ENCODE measurements at regions not wholly inside any gene's neighbourhood (a gene's known extent, or its start where the extent isn't known, plus 50 kb on each side); places are given as distances from the start of the nearest gene placed in this dataset.

DNA sequence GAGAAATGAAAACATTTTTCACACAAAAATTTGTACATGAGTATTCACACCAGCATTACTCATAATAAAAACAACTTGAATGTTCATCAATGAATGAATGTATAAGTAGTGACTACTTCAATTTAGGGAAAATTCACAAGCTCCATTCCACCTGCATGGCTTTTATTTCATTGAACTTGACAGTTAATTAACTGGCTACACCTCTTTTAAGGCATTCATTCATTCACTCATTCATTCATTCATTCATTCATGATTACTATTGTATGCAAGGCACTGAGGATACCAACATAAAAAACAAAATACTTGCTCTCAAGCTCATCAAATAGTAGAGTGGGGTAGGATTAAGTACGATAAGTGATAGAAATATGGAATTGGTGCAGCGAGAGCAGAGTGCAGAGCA lies 198.3 kb upstream of the DLGAP1 start:
- no peaks in the 10 kb centered on the region for H3K4me1 ChIP-seq (ENCODE audit: low read depth)
- DNase-seq (ENCODE audit: low read depth in 1 of 2, low spot score in 1 of 2): no peak

DNA sequence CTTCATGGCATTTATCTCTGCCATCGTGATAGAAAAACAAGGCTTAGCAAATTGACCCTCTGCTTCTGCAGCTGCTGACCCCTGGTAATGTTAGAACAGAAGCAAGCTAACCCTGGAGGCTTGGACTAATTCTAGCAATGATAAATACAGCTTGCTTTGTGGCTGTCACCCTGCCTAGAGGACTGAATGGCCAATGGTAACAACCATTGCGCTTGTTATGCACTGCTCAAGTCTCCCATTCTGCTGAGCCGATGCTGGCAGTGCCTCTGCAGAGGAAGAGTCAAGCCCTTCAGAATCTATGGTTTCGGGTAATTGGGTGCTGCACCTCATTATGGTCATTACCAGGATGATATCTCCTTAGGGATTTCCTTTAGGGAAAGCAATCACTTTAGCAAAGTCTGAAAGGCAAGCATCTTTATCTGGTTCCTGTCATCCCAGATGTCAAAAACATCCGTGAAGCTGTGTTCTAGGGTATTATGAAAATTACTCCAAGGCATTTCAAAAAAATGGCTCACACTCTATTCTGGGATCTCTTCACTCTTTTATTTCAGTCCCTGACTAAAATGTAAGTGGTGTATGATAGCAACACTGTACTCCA lies 186.8 kb upstream of the DLGAP1 start:
- H3K27me3 ChIP-seq: peaks cover 6% of the 10 kb centered on the region

More for the DNA sequence above, 198.3 kb upstream of the DLGAP1 start:
- Histone ChIP-seq H3K4me3 (no peak overlapping the region), H3K36me3 (no peaks in the 10 kb centered on the region), H3K27ac (no peak overlapping the region), H3K27me3 (no peaks in the 10 kb centered on the region), H3K9me3 (ENCODE audit: low read depth) (no peaks in the 10 kb centered on the region)
- TF ChIP-seq, protein P1, sequence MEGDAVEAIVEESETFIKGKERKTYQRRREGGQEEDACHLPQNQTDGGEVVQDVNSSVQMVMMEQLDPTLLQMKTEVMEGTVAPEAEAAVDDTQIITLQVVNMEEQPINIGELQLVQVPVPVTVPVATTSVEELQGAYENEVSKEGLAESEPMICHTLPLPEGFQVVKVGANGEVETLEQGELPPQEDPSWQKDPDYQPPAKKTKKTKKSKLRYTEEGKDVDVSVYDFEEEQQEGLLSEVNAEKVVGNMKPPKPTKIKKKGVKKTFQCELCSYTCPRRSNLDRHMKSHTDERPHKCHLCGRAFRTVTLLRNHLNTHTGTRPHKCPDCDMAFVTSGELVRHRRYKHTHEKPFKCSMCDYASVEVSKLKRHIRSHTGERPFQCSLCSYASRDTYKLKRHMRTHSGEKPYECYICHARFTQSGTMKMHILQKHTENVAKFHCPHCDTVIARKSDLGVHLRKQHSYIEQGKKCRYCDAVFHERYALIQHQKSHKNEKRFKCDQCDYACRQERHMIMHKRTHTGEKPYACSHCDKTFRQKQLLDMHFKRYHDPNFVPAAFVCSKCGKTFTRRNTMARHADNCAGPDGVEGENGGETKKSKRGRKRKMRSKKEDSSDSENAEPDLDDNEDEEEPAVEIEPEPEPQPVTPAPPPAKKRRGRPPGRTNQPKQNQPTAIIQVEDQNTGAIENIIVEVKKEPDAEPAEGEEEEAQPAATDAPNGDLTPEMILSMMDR (IDR thresholded peaks at IDR 0.05; ENCODE audit: low read depth, low read length): no peak

DNA sequence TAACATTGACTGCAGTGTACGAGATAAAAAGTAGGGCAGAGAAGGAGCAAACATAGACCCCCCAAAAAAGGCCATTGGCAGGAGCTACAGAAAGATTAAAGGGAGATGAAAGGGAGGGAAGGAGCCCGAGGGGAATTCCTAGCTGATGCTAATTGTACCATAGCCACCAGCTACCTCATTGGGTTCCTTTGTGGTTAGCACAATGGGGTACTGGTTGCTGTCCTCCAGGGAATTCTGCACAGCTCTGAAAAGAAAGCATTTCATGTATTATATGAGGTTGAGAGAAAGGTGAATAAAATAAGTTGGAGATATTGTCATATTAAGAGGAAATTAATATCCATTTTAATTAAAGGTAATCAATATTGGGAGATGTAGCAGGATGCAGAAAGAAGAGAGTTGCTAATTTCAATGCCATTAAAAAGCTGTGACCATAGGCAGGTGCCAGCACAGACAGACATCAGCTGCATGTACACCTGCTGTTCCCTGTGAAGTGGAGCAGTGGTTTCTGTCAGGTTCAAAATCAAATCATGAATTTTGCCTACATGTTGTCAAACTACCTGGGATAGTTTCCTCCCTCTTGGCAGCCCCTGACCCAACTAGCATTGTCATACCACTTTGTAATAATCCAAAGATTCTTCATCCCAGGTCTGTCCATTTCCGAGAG lies 185.4 kb upstream of the DLGAP1 start:
- Histone ChIP-seq H3K4me3 (no peak overlapping the region), H3K9me3 (ENCODE audit: low read depth) (no peaks in the 10 kb centered on the region), H3K36me3 (no peaks in the 10 kb centered on the region), H3K4me1 (ENCODE audit: low read depth) (no peaks in the 10 kb centered on the region), H3K27ac (no peak overlapping the region), H3K27me3 (peaks cover 6% of the 10 kb centered on the region)
- no peak for DNase-seq (ENCODE audit: low read depth in 1 of 2, low spot score in 1 of 2)
- TF ChIP-seq, protein P1 (IDR thresholded peaks at IDR 0.05; ENCODE audit: low read depth, low read length): no peak

More for the DNA sequence above, 186.8 kb upstream of the DLGAP1 start:
- H3K36me3 ChIP-seq: no peaks in the 10 kb centered on the region
- no peak for DNase-seq (ENCODE audit: low read depth in 1 of 2, low spot score in 1 of 2)
- H3K9me3 ChIP-seq (ENCODE audit: low read depth): no peaks in the 10 kb centered on the region
- no peak overlapping the region for H3K4me3 ChIP-seq
- H3K27ac ChIP-seq: no peak overlapping the region
- no peaks in the 10 kb centered on the region for H3K4me1 ChIP-seq (ENCODE audit: low read depth)
- TF ChIP-seq, protein P1 (IDR thresholded peaks at IDR 0.05; ENCODE audit: low read depth, low read length): no peak

DNA sequence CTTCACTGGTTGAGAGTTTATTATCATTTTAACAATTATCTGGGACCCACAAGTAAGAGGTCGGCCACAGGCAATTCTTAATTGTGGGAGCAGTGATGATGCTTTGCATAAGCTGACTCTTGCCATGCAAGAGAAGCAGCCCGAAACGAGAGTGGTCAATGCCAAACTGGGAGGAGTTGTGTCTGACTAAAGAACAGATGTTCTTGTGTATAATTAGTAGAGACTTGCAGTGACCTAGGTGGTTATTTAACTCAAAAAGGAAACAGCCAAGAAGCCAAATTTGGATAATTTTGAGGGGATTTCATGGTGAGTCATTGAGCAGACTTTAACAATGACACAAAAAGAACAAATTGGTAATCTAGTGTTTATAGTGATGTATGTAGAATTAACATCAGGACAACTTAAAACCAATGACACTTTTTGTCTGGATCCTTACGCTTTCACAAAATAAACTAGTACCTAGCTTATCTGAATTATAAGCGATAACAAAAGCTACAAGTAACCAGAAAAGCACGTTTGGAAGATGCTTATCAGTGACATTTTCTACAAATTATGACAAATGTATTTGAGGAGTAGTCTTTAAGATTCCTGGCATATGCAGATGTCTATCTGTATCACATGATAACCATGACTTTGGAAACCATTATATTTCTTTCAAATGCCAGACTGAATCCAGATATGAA lies 184.7 kb upstream of the DLGAP1 start:
- no peaks in the 10 kb centered on the region for H3K36me3 ChIP-seq
- no peak overlapping the region for H3K4me3 ChIP-seq
- TF ChIP-seq, protein P1 (IDR thresholded peaks at IDR 0.05; ENCODE audit: low read depth, low read length): no peak

DNA sequence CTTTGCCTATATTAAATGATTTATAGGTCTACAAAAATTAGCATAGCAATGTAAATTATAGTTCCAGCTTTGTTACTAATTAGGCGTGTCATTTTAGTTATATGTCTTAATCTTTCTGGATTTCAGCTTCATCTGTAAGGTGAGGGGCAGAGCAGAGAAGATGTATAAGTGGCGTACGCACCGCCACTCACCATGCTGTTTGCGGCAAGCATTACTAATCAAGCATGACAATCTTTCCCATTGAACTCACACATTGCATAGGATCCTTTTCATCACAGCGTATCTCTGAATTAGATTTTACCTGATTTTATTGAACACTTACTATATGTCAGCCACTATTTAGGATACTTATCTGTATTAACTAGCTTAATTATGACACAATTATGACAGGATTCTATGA lies 183.6 kb upstream of the DLGAP1 start:
- H3K27ac ChIP-seq: no peak overlapping the region
- no peaks in the 10 kb centered on the region for H3K36me3 ChIP-seq
- H3K4me1 ChIP-seq (ENCODE audit: low read depth): no peaks in the 10 kb centered on the region
- TF ChIP-seq, protein P1 (IDR thresholded peaks at IDR 0.05; ENCODE audit: low read depth, low read length): no peak
- H3K4me3 ChIP-seq: no peak overlapping the region
- DNase-seq (ENCODE audit: low read depth in 1 of 2, low spot score in 1 of 2): no peak
- H3K9me3 ChIP-seq (ENCODE audit: low read depth): no peaks in the 10 kb centered on the region
- no peaks in the 10 kb centered on the region for H3K27me3 ChIP-seq

More for the DNA sequence above, 184.7 kb upstream of the DLGAP1 start:
- Histone ChIP-seq H3K27me3 (peaks cover 6% of the 10 kb centered on the region), H3K27ac (no peak overlapping the region), H3K4me1 (ENCODE audit: low read depth) (no peaks in the 10 kb centered on the region), H3K9me3 (ENCODE audit: low read depth) (no peaks in the 10 kb centered on the region)
- DNase-seq (ENCODE audit: low read depth in 1 of 2, low spot score in 1 of 2): no peak

Data from cardiac muscle cell (in vitro differentiated cells and primary cell).